Activated B cell treated with CpG ODN at 0.5 μM for 24 hours (primary cell): ENCODE measurements at regions not wholly inside any gene's neighbourhood (a gene's known extent, or its start where the extent isn't known, plus 50 kb on each side); places are given as distances from the start of the nearest gene placed in this dataset.
A peak's percentile ranks its signal among the peaks of the same experiment; 100 is the strongest.

Source experiments
- ATAC-seq: fragments of 200-7000 bp; cut with Tn5 transposase; one replicate; pipeline ENCODE4 v1.10.0; 2021; ENCODE audit warnings: low read depth, mild to moderate bottlenecking, moderate library complexity
- CTCF ChIA-PET: fragments of 350-600 bp; sonication (Branson Sonifier 250); formaldehyde crosslinking; loops from one replicate; lab custom pipeline; 2021; ENCODE audit warnings: antibody characterized with exemption; lab: Charles Lee
- POLR2A ChIA-PET: fragments of 350-600 bp; sonication (Branson Sonifier 250); formaldehyde crosslinking; loops from one replicate; lab custom pipeline; 2021; ENCODE audit warnings: antibody characterized with exemption; lab: Charles Lee
- DNase-seq: peaks from one replicate; pipeline ENCODE4 v3.0.0; 2022
- H3K27ac Mint-ChIP-seq: one replicate; pipeline ENCODE4 v1.8.0; 2020; ENCODE audit warnings: mixed read lengths
- H3K27me3 Mint-ChIP-seq: one replicate; pipeline ENCODE4 v1.8.0; 2021; ENCODE audit warnings: mixed read lengths
- H3K36me3 Mint-ChIP-seq: one replicate; pipeline ENCODE4 v1.8.0; 2021; ENCODE audit warnings: low read depth, mixed read lengths
- H3K4me1 Mint-ChIP-seq: one replicate; pipeline ENCODE4 v1.8.0; 2021; ENCODE audit warnings: mixed read lengths
- H3K4me3 Mint-ChIP-seq: one replicate; pipeline ENCODE4 v1.8.0; 2020; ENCODE audit warnings: mild to moderate bottlenecking, mixed read lengths
- H3K9me3 Mint-ChIP-seq: one replicate; pipeline ENCODE4 v1.8.0; 2020; ENCODE audit warnings: mixed read lengths
- intact Hi-C: fragments of 100-400 bp; cut with micrococcal nuclease; formaldehyde crosslinking; loops from one replicate; pipeline ENCODE4 v1.15.1; 2024
- TF ChIP-seq, protein P1 (sequence below): fragments of 200-600 bp; IDR thresholded peaks from one replicate; pipeline ENCODE4 v1.8.0; 2022; ENCODE audit warnings: antibody characterized with exemption, mild to moderate bottlenecking

DNA sequence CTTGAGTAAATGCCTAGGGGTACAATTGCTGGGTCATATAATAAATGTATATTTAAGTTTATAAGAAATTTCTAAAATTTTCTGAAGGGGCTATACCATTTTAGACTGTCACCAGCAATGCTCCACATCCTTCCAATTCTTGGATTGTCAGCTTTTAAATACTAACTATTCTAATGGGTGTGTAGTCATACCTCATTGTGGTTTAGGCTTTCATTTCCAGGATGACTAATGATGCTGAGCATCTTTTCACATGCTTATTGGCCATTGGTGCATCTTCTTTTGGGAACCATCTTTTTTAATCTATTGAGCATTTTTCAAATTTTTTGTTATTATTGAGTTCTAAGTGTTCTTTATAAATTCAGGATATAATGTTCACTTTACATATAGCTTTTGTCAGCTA lies 52.5 kb upstream of the CORO2B start:
- peaks cover 4% of the 10 kb centered on the region for H3K9me3 Mint-ChIP-seq
- H3K27ac Mint-ChIP-seq: no peak overlapping the region
- H3K4me3 Mint-ChIP-seq: no peak overlapping the region
- H3K4me1 Mint-ChIP-seq: peaks cover 18% of the 10 kb centered on the region
- no peak for DNase-seq
- peaks cover 18% of the 10 kb centered on the region for H3K27me3 Mint-ChIP-seq
- ChIA-PET POLR2A (no interaction called here), CTCF (no interaction called here)
- intact Hi-C loops: no loop called here
- TF ChIP-seq, protein P1, sequence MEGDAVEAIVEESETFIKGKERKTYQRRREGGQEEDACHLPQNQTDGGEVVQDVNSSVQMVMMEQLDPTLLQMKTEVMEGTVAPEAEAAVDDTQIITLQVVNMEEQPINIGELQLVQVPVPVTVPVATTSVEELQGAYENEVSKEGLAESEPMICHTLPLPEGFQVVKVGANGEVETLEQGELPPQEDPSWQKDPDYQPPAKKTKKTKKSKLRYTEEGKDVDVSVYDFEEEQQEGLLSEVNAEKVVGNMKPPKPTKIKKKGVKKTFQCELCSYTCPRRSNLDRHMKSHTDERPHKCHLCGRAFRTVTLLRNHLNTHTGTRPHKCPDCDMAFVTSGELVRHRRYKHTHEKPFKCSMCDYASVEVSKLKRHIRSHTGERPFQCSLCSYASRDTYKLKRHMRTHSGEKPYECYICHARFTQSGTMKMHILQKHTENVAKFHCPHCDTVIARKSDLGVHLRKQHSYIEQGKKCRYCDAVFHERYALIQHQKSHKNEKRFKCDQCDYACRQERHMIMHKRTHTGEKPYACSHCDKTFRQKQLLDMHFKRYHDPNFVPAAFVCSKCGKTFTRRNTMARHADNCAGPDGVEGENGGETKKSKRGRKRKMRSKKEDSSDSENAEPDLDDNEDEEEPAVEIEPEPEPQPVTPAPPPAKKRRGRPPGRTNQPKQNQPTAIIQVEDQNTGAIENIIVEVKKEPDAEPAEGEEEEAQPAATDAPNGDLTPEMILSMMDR: no peak
- ATAC-seq: no peak
- H3K36me3 Mint-ChIP-seq: no peaks in the 10 kb centered on the region

DNA sequence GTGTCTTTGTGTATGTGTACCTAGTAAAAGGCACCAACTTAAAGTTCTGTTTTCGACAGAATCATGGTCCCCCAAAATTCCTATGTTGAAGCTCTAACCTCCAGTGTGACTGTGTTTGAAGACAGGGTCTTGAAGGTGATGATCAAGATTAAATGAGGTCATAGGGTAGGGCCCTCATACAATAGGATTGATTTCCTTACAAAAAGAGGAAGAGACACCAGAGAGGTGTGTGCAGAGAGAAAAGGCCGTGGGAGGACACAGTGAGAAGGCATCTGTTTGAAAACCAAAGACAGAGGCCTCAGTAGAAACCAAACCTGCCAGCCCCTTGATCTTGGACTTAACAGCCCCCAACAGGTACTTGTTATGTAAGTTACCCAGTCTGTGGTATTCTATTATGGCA lies 52.0 kb upstream of the CORO2B start:
- intact Hi-C loops: no loop called here
- POLR2A ChIA-PET: no interaction called here
- CTCF ChIA-PET: interaction anchor here (1.0 kb wide), 1 partner anchor 22 kb away, joined by 3 read pairs; no protein-coding TSS in a partner anchor
- H3K9me3 Mint-ChIP-seq: peaks cover 4% of the 10 kb centered on the region
- TF ChIP-seq, protein P1: no peak
- ATAC-seq (no peak), DNase-seq (no peak)
- H3K27me3 Mint-ChIP-seq: peaks cover 14% of the 10 kb centered on the region
- no peaks in the 10 kb centered on the region for H3K36me3 Mint-ChIP-seq
- no peak overlapping the region for H3K4me3 Mint-ChIP-seq
- peaks cover 18% of the 10 kb centered on the region for H3K4me1 Mint-ChIP-seq
- no peak overlapping the region for H3K27ac Mint-ChIP-seq

DNA sequence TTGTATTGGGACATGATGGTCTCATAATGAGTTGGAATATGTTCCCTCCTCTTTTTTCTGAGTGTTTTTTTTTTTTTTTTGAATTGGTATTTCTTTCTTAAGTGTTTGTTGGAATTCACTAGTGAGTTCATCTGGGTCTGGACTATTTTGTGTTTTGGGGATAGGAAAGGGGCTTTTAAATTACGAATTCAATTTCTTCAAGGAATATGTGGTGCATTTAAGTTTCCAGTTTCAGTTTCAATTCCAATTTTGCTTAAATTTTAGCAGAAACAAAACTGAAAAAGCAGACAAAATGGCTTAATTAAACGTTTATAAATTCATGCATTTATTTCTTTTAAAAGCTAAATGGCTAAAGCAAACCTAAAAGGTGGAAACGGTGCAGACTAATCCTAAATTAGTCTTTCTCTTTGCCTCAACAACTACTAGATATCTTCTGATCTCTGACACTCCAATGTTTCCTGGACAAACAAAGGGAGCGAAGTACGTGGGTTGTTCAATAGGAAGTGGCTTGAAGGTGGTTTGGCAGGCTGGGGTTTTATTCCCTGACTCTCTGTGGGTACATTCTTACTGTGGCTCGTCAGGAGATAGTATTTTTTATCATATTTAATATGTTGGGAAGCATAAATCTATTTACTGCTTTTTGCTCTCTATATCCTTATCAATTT lies 50.0 kb upstream of the CORO2B start:
- intact Hi-C loops: no loop called here
- ATAC-seq (no peak), DNase-seq (no peak)
- TF ChIP-seq, protein P1: no peak
- Mint-ChIP-seq H3K9me3 (peaks cover 22% of the 10 kb centered on the region), H3K27ac (no peak overlapping the region), H3K4me1 (peaks cover 18% of the 10 kb centered on the region), H3K27me3 (peaks cover 10% of the 10 kb centered on the region), H3K4me3 (peak overlapping the region; percentile 12), H3K36me3 (peaks cover 2% of the 10 kb centered on the region)
- POLR2A ChIA-PET: no interaction called here
- CTCF ChIA-PET: no interaction called here
